OCI-LY7 (cell line): ENCODE measurements at regions not wholly inside any gene's neighbourhood (a gene's known extent, or its start where the extent isn't known, plus 50 kb on each side); places are given as distances from the start of the nearest gene placed in this dataset. TPM values are rescaled to one million over a fixed set of nuclear protein-coding genes. Genes with fewer than 3 reads are reported as not detected.

Source experiments
- BruUV-seq: library from RNA; stranded (reverse); fragments of 400-500 nt; replicated peaks from 2 replicates; lab custom pipeline; 2021; lab: Mats Ljungman, UMichigan
- CTCF ChIA-PET: fragments of 300-600 bp; sonication (Branson Sonifier 250); formaldehyde crosslinking; loops from one replicate; lab custom pipeline; 2022; ENCODE audit warnings: antibody characterized with exemption; ENCODE audit not compliant: unreplicated experiment; lab: Charles Lee
- POLR2A ChIA-PET: fragments of 300-600 bp; sonication (Branson Sonifier 250); formaldehyde crosslinking; loops from one replicate; lab custom pipeline; 2022; ENCODE audit warnings: antibody characterized with exemption; lab: Charles Lee
- DNase-seq: peaks from one replicate; pipeline ENCODE4 v3.0.0-alpha.2; 2015; ENCODE audit warnings: low spot score
- H2AFZ ChIP-seq: fragments of 200-600 bp; sonication (generic), shearing (Covaris generic); 2 replicates; pipeline ENCODE4 v1.6.1; 2014; ENCODE audit warnings: mild to moderate bottlenecking, antibody characterized with exemption, low read length, moderate library complexity
- H3K27ac ChIP-seq: fragments of 200-600 bp; sonication (generic); 2 replicates; pipeline ENCODE4 v1.5.1; 2014; ENCODE audit warnings: mixed run types, low read depth, mild to moderate bottlenecking, moderate library complexity, low read length, inconsistent platforms; ENCODE audit not compliant: poor library complexity, severe bottlenecking
- H3K36me3 ChIP-seq: fragments of 200-600 bp; sonication (generic); 2 replicates; pipeline ENCODE4 v1.6.1; 2014; ENCODE audit warnings: mild to moderate bottlenecking, antibody characterized with exemption, low read length, moderate library complexity, mixed read lengths; ENCODE audit not compliant: insufficient read depth
- H3K4me1 ChIP-seq: fragments of 200-600 bp; sonication (generic); 2 replicates; pipeline ENCODE4 v1.5.1; 2014; ENCODE audit warnings: mild to moderate bottlenecking, low read length; ENCODE audit not compliant: insufficient read depth, poor library complexity, severe bottlenecking
- H3K4me2 ChIP-seq: fragments of 200-600 bp; sonication (generic); 2 replicates; pipeline ENCODE4 v1.6.1; 2014; ENCODE audit warnings: mild to moderate bottlenecking, low read length
- H3K4me3 ChIP-seq: fragments of 200-600 bp; sonication (generic); 2 replicates; pipeline ENCODE4 v1.5.1; 2014; ENCODE audit warnings: mild to moderate bottlenecking, low read depth, low read length; ENCODE audit not compliant: poor library complexity, severe bottlenecking
- H3K79me2 ChIP-seq: fragments of 200-600 bp; sonication (generic); 2 replicates; pipeline ENCODE4 v1.6.1; 2016; ENCODE audit warnings: low read depth, mild to moderate bottlenecking, low read length, moderate library complexity, mixed read lengths; ENCODE audit not compliant: insufficient read depth
- H3K9me2 ChIP-seq: fragments of 200-600 bp; sonication (generic); 2 replicates; pipeline ENCODE4 v1.6.1; 2016; ENCODE audit warnings: mild to moderate bottlenecking, low read length, mixed read lengths; ENCODE audit not compliant: insufficient read depth
- H3K9me3 ChIP-seq: fragments of 200-600 bp; sonication (generic); 2 replicates; pipeline ENCODE4 v1.6.1; 2014; ENCODE audit warnings: mild to moderate bottlenecking, mixed run types, low read length, mixed read lengths
- H4K20me1 ChIP-seq: fragments of 200-600 bp; sonication (generic); 2 replicates; pipeline ENCODE4 v1.6.1; 2014; ENCODE audit warnings: mild to moderate bottlenecking, antibody characterized with exemption, low read length, moderate library complexity, mixed read lengths; ENCODE audit not compliant: insufficient read depth
- EZH2phosphoT487 ChIP-seq: fragments of 200-600 bp; sonication (generic); IDR thresholded peaks from 2 replicates; pipeline ENCODE4 v1.6.1; 2018; ENCODE audit warnings: low read depth, borderline replicate concordance, mild to moderate bottlenecking, mixed run types, antibody characterized with exemption, low read length, moderate library complexity, mixed read lengths
- intact Hi-C: fragments of 100-400 bp; cut with micrococcal nuclease; formaldehyde crosslinking; loops from one replicate; pipeline ENCODE4 v1.10.0; 2022; ENCODE audit not compliant: unreplicated experiment
- microRNA-seq: library from miRNA; unstranded; fragments of <30 nt; microRNA quantifications from one replicate; pipeline ENCODE4 v1.2.0, GENCODE V29; 2022; ENCODE audit warnings: borderline replicate concordance
- small RNA-seq: library from RNA; depleted of rRNA; stranded (forward); fragments of <200 nt; gene quantifications from one replicate; pipeline ENCODE3, GENCODE V24; 2014
- TF ChIP-seq, protein P1 (sequence below): fragments of 200-600 bp; sonication (generic); conservative IDR thresholded peaks from 2 replicates; pipeline ENCODE4 v1.5.1; 2014; ENCODE audit warnings: mild to moderate bottlenecking, antibody characterized with exemption, low read length, moderate library complexity, mixed read lengths

DNA sequence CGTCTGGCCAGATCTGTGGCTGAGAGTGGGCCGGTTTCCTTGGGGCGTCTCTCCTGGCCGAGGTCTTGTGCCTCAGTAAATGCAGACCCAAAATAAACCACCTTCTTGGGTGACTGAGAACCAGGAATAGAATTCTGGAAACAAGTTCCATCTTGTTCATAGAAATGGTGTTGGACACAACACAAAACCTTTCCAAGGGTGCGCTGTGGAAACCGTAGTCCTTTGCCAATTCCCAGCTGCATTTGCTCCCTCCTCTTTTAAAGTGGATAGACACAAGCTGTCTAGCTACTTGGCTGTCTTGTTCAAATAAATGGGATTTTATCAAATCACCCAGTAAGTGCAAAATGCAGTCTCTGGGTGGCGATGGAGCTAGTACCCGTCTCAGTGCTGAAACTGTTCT lies 300.2 kb downstream of the SHANK2 start:
- no peak for DNase-seq
- Histone ChIP-seq H3K4me1 (no peaks in the 10 kb centered on the region), H4K20me1 (no peaks in the 10 kb centered on the region), H3K27ac (no peak overlapping the region), H3K79me2 (no peaks in the 10 kb centered on the region), H3K9me2 (no peaks in the 10 kb centered on the region), H3K9me3 (no peaks in the 10 kb centered on the region), H2AFZ (no peak overlapping the region), H3K4me2 (no peak overlapping the region), H3K36me3 (no peaks in the 10 kb centered on the region), H3K4me3 (no peak overlapping the region)
- CTCF ChIA-PET, result no interaction called here
- no peak for TF ChIP-seq EZH2phosphoT487
- TF ChIP-seq, protein P1, sequence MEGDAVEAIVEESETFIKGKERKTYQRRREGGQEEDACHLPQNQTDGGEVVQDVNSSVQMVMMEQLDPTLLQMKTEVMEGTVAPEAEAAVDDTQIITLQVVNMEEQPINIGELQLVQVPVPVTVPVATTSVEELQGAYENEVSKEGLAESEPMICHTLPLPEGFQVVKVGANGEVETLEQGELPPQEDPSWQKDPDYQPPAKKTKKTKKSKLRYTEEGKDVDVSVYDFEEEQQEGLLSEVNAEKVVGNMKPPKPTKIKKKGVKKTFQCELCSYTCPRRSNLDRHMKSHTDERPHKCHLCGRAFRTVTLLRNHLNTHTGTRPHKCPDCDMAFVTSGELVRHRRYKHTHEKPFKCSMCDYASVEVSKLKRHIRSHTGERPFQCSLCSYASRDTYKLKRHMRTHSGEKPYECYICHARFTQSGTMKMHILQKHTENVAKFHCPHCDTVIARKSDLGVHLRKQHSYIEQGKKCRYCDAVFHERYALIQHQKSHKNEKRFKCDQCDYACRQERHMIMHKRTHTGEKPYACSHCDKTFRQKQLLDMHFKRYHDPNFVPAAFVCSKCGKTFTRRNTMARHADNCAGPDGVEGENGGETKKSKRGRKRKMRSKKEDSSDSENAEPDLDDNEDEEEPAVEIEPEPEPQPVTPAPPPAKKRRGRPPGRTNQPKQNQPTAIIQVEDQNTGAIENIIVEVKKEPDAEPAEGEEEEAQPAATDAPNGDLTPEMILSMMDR, result no peak
- no TSS peak for BruUV-seq
- POLR2A ChIA-PET, result no interaction called here
- intact Hi-C loops, result no loop called here

DNA sequence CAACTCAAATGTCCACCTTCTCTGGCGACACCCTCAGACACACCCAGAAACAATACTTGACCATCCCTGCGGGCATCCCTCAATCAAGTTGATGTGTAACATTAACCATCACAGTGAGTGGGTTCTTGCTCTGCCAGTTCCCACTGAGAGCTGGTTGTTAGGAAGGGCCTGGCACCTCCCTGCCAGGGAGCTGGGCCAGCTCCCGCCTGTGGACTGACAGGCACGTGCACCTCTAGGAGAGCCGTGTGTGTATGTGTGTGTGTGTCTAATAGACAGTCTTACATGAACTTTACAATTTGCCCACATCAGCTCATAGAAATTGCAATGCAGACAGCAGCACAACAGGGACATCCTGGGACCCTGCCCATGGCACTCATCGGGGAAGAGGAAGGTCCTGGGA lies 298.7 kb downstream of the SHANK2 start:
- no peaks in the 10 kb centered on the region for H3K9me2 ChIP-seq
- H3K4me2 ChIP-seq, result no peak overlapping the region
- H3K27ac ChIP-seq, result no peak overlapping the region
- intact Hi-C loops, result no loop called here
- no TSS peak for BruUV-seq
- DNase-seq, result no peak
- no peaks in the 10 kb centered on the region for H3K36me3 ChIP-seq
- ChIA-PET CTCF (no interaction called here), POLR2A (no interaction called here)
- no peak overlapping the region for H2AFZ ChIP-seq
- H3K4me1 ChIP-seq, result no peaks in the 10 kb centered on the region
- H3K9me3 ChIP-seq, result no peaks in the 10 kb centered on the region
- TF ChIP-seq, protein P1, result no peak
- no peak for TF ChIP-seq EZH2phosphoT487
- no peak overlapping the region for H3K4me3 ChIP-seq
- H4K20me1 ChIP-seq, result no peaks in the 10 kb centered on the region
- H3K79me2 ChIP-seq, result no peaks in the 10 kb centered on the region

DNA sequence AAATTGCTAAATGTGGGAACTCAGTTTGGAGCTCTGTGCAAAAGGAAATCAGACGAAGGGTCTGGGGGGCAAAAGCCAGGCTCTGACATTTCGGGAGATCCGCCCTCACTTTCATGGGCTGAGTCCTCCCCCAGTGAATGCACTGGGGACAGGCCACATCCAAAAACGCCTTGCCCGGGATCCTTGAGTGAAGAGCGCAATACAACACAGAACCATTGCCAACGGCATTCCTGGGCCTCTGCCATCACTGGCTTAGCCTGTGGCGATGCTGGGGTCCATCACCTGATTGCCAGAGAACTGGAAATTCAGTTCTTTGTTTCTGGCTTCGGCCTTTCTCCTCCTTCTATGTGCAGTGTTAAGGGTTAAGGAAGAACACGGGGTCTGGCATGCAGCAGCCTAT lies 297.9 kb downstream of the SHANK2 start:
- no peak for TF ChIP-seq EZH2phosphoT487
- TF ChIP-seq, protein P1, result no peak
- Histone ChIP-seq H3K4me1 (no peaks in the 10 kb centered on the region), H3K79me2 (no peaks in the 10 kb centered on the region), H2AFZ (no peak overlapping the region), H3K4me2 (no peak overlapping the region), H3K9me2 (no peaks in the 10 kb centered on the region), H4K20me1 (no peaks in the 10 kb centered on the region), H3K27ac (no peak overlapping the region), H3K4me3 (no peak overlapping the region), H3K9me3 (no peaks in the 10 kb centered on the region), H3K36me3 (no peaks in the 10 kb centered on the region)
- DNase-seq, result no peak
- intact Hi-C loops, result no loop called here
- POLR2A ChIA-PET, result interaction anchor here (0.7 kb wide), 1 partner anchor 372 kb away, joined by 4 read pairs; no protein-coding TSS in a partner anchor
- BruUV-seq, result no TSS peak
- CTCF ChIA-PET, result no interaction called here

Small RNAs in the stretch of these regions (microRNA-seq; reads per million reads assigned to microRNA genes)
- not detected for gene MIR3664

Small RNAs in the stretch of these regions (small RNA-seq; reads per million reads assigned to genes)
- not detected for gene MIR3664
- not detected for gene RF00019
